Activated CD8-positive, alpha-beta memory T cell treated with anti-CD3 and anti-CD28 coated beads for 4 hours (primary cell): ENCODE measurements at regions not wholly inside any gene's neighbourhood (a gene's known extent, or its start where the extent isn't known, plus 50 kb on each side); places are given as distances from the start of the nearest gene placed in this dataset.

Source experiments
- DNase-seq, 2 donors: peaks; one replicate each; pipeline ENCODE4 v3.0.0-alpha.2; 2020; ENCODE audit warnings: low read depth in 2 of 2

GRCh38 chr22:48091060-48091650 is 1328.7 kb downstream of the TBC1D22A start:
- DNase-seq, result no peak

DNA sequence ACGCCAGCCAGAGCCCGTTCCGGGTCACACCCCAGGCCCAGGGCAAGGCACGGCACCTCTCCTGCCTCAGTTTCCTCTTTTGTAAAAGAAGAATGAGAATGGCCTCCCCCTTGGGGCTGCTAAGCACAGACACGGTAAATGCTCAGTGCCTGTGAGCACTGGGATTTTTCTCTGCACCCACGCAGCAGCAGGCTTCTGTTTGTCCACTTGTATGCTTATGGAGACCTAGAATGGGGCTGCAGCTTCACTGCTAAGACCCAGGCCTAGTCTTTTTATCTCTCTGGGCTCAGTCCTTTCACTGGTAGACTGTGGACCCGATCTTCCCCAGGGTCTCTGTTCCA is 1327.9 kb downstream of the TBC1D22A start:
- DNase-seq, result no peak

- DNase-seq, result no peak
Measured at GRCh38 chr22:48089601-48090331, 1327.3 kb downstream of the TBC1D22A start.

- DNase-seq, result no peak
Measured at GRCh38 chr22:48088926-48089536, 1326.6 kb downstream of the TBC1D22A start.

GRCh38 chr22:48088251-48088650 is 1325.8 kb downstream of the TBC1D22A start:
- no peak for DNase-seq

DNA sequence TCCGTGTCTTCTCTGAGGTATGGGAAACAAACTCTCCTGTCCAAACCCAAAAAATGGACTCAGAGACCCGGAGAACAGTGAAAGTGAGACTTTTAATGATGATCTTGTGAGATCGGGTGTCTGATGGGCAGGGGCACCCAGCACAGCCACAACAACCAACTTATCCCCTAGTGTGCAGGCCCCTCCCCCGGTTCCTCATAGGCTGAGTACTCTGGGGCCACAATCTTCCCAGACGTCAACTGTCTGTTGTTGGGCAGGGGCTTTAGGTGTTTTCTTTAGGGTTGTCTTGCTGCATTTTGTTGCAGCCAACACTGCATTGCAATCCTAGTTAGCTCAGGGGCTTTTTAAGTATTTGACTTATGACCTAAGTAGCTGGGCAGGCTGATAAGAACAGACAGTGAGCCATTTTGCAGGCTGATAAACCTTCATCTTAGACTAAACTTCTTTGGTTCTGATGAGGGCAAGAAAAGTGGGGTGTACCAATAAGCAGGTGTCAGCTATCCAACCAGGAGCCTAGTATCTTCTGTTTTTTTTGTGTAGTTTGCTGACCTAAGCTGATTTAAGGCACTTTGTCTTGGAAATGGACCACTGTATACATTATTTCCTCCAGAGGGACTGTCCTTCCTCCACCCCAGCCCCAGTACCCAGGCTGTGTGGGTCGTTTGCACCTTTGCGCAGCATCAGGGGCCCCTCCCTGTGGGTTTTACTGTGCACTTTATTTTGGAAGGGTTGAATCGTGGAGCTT is 1323.6 kb downstream of the TBC1D22A start:
- DNase-seq, result no peak

DNA sequence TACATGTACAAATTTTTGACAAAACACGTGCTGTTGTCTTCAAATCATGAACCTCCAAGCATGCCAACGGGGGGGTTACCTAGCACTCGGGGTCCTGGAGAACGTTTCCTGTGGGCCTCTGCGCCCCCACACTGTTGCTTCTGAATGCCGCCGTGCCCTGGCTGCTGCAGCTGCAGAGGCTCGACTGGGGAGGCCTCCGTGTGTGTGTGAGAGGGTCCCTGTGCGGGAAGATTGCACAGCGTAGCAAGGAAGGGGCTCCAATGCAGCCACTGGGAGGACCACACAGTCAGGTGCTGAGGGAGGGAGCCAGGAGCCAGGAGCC is 1322.2 kb downstream of the TBC1D22A start:
- no peak for DNase-seq

DNA sequence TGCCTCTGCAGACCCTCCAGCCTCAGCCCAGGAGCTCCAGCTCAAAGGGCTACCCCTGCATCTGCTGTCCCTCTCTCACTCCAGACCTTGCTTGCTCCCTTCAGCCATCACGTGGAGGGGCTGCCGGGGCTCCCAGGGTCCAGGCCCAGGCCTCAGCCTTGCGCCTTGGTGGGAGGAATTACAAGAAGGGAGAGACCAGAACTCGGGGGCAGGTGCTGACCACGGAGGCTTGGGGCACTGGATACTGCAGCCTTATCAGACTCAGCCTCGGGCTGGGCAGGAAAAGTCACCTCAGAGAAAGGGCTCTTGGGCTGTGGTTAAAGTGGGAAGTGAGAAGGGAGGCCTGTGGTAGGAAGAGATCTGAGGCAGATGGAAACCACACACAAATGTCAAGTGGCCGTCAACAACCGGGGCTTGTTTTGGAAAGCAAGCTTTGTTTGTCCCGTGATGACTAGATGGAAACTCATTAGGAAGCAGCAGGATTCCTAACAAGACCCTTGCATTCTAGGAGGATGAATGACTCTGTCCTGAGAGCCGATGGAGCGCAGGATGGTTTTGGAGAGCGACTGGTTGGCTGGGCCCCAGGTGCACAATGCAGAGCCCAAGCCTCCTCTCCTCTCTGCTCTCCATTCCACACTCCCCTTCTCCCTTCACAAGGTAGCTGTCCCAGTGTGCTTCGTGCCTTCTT is 1321.7 kb downstream of the TBC1D22A start:
- no peak for DNase-seq

GRCh38 chr22:48083502-48083901 is 1321.1 kb downstream of the TBC1D22A start:
- DNase-seq, result no peak

DNA sequence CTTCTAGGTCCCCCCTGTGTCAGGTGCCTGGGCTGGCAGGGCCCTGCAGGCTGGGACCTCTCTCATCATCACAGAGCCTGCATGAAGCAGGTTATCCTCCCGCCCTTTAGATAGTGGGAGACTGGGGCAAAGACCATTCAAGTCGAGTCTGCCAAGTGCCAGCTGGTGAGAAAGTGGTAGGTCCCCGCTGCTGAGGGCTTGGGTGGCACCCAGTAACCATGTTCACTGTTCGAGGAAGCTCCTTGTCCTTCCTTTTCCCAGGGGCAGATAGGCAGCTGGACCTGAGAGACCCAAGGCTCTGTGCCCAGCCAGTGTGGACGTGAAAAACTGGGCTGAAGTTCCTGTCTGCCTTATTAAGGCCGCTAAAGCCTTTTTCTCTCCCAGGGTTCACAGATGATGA is 1319.8 kb downstream of the TBC1D22A start:
- DNase-seq, result no peak

- DNase-seq, result no peak
Measured at GRCh38 chr22:48081281-48081680, 1318.8 kb downstream of the TBC1D22A start.

DNA sequence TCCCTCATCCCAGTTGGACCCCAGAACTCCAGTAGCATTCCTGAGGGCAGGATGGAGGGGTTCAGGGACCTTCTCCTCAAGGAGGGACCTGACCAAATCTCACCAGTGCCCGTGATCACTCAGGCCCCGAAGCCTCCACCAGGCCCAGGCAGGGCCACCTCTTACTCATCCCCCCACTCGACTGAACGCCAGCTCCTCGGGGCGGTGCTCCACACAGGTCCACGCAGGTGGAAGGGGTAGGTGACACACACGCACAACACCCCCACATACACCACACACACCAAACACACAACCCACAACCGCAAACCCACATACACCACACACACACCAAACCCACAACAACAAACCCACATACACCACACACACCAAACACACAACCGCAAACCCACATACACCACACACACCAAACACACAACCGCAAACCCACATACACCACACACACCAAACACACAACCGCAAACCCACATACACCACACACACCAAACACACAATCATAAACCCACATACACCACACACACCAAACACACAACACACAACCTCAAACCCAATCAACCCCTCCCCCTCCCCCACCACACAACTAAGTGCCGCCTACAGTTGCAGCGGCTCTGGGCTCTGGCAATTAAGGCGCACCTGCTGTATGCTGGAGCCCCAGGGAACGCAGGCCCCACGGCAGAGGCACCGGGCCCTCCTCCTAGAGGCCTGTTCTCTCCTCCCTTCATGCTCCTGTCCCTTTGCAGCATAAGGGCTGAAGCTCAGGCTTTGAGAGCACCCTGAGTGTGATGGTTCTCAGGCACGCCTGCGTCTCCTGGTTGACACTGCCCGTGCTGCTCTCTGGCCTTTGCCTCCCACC is 1318.1 kb downstream of the TBC1D22A start:
- no peak for DNase-seq

GRCh38 chr22:48079505-48080290 is 1317.2 kb downstream of the TBC1D22A start:
- DNase-seq, result no peak

- DNase-seq, result no peak
Measured at GRCh38 chr22:48078825-48079224, 1316.4 kb downstream of the TBC1D22A start.

- DNase-seq, result no peak
Measured at GRCh38 chr22:48077699-48078098, 1315.2 kb downstream of the TBC1D22A start.

- no peak for DNase-seq
Measured at GRCh38 chr22:48076008-48076407, 1313.6 kb downstream of the TBC1D22A start.

DNA sequence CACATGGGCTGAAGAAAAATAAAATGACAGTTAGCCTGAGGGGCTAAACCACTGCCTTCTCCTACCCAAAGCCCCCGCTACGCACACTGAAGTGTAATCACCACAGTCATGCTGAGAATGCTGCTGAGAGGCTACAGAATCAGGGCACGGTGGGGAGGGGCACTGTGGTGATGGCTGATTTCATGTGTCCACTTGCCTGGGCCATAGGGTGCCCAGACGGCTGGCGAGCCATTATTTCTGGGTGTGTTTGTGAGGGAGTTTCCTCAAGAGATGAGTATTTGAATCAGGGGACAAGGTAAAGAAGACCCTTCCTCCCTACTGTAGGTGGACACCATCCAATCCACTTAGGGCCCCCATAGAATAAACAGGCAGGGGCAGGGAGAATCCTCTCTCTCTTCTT is 1313.2 kb downstream of the TBC1D22A start:
- no peak for DNase-seq

DNA sequence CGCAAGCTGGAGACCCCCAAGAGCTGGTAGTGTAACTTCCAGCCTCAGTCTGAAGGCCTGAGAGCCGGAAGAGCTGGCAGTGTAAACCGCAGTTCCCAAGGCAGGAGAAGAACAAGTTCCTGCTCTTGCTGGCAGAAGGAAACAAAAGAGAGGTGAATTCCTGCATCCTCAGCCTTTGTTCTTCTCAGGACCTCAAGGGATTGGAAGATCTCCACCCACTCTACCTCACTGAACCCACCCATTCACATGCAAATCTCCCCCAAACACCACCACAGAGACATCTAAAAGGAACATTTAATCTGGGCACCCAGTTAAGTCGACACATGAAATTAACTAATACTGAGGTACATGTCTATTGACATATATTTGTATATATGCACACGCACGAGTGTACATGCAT is 1310.3 kb downstream of the TBC1D22A start:
- DNase-seq, result no peak

DNA sequence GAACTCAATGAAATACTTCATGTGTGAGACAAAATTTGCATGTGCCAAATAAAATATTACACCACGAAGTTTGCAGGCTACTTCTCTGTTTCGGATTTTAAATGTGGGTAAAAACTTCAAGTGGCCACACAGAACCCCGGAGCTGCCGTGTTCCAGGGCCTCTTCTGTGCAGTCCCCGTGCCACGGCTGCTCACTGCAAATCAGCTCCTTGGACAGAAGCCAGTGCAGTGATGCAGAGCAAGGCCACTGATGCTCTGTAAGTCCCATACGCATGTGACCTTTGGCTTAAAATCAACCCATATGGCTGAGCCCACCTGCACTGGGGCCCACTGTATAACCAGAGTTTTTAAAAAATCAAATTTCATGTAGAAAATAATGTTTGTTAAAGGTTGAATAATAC is 1309.4 kb downstream of the TBC1D22A start:
- no peak for DNase-seq

DNA sequence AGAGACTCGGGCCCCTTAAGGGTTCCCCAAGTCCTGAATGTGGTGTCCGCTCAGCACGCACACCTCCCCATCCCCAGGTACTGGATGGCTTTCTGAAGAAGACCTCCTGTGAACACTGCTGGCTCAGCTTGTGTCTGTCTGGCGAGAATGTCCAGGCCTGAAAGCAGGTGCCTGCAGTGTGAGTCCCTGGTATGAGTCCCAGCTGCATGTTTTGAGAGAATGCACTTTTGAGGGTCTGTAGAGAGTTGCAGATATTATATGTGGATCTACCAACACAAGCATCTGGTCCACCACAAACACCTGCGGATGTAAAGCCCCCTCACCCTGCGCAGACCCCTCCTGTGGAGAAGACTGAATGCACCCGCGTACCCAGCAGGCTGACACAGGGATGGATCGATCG is 1308.9 kb downstream of the TBC1D22A start:
- no peak for DNase-seq

DNA sequence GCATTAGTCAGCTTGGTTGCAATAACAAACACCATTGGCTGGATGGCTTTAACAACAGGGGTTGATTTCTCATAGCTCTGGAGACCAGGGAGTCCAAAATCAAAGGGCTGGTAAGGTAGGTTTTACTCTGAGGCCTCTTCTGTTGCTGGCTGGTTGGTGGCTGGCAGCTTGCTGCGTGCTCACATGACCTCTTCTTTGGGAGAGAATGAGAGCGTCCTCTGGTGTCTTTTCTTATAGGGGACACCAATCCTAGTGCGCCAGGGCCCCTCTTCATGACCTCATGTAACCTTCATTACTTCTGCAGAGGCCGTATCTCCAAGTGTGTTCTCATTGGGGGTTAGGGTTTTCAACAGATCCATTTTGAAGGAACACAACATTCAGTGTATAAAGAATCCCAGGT is 1308.3 kb downstream of the TBC1D22A start:
- DNase-seq, result no peak
